H1 (cell line): ENCODE measurements at regions not wholly inside any gene's neighbourhood (a gene's known extent, or its start where the extent isn't known, plus 50 kb on each side); places are given as distances from the start of the nearest gene placed in this dataset.

Experiments
- CTCF ChIA-PET: fragments of 300-600 bp; sonication (Branson Sonifier 250); formaldehyde crosslinking; loops from one replicate; lab custom pipeline; 2021; ENCODE audit not compliant: partially characterized antibody; lab: Charles Lee
- POLR2A ChIA-PET: fragments of 300-600 bp; sonication (Branson Sonifier 250); formaldehyde crosslinking; loops from one replicate; lab custom pipeline; 2021; ENCODE audit warnings: inconsistent platforms; ENCODE audit not compliant: partially characterized antibody; lab: Charles Lee
- DNase-seq, 2 experiments: peaks; one replicate each; pipeline versions ENCODE4 v3.0.0 to v3.0.0-alpha.2; 2010 to 2022; ENCODE audit warnings: low spot score in 2 of 2, low read depth in 1 of 2, mixed read lengths in 1 of 2
- FAIRE-seq: peaks from 2 replicates; lab custom pipeline; 2011; peaks lifted over from hg19 to GRCh38; lab: Jason Lieb, UNC
- H2AFZ ChIP-seq: 2 replicates; pipeline ENCODE4 v1.8.1; 2012; ENCODE audit warnings: low read length, inconsistent platforms
- H2AK5ac ChIP-seq: 2 replicates; pipeline ENCODE4 v1.6.1; 2013; ENCODE audit warnings: low read depth, low read length
- H2BK120ac ChIP-seq: replicated peaks from 2 replicates; pipeline ENCODE3; 2013; ENCODE audit warnings: low read depth, low read length, inconsistent platforms
- H2BK12ac ChIP-seq: 2 replicates; pipeline ENCODE4 v1.6.1; 2013; ENCODE audit warnings: low read depth, low read length
- H2BK15ac ChIP-seq: 2 replicates; pipeline ENCODE4 v1.6.1; 2013; ENCODE audit warnings: low read length
- H2BK20ac ChIP-seq: 2 replicates; pipeline ENCODE4 v1.6.1; 2013; ENCODE audit warnings: low read length
- H2BK5ac ChIP-seq: 2 replicates; pipeline ENCODE4 v1.6.1; 2013; ENCODE audit warnings: low read depth, low read length
- H3K14ac ChIP-seq: 2 replicates; pipeline ENCODE4 v1.6.1; 2013; ENCODE audit warnings: inconsistent platforms; ENCODE audit not compliant: insufficient read length
- H3K18ac ChIP-seq: 2 replicates; pipeline ENCODE4 v1.6.1; 2013; ENCODE audit warnings: low read length; ENCODE audit errors: extremely low read depth
- H3K23ac ChIP-seq: 2 replicates; pipeline ENCODE4 v1.6.1; 2013; ENCODE audit warnings: inconsistent platforms; ENCODE audit not compliant: insufficient read length
- H3K23me2 ChIP-seq: 2 replicates; pipeline ENCODE4 v1.6.1; 2013; ENCODE audit warnings: low read depth, low read length
- H3K27ac ChIP-seq: 2 replicates; pipeline ENCODE4 v1.6.1; 2011; ENCODE audit warnings: low read depth, low read length, inconsistent platforms
- H3K27me3 ChIP-seq, 4 experiments: replicated peaks in 1 of 4; 1 replicate in 1 of 4; 2 replicates in 3 of 4; pipeline versions ENCODE4 v1.6.1 to v1.8.1; 2011 to 2013; ENCODE audit warnings: low read length in 3 of 4, mild to moderate bottlenecking in 3 of 4, inconsistent platforms in 2 of 4, mixed read lengths in 2 of 4, moderate library complexity in 1 of 4; ENCODE audit not compliant: control insufficient read depth in 3 of 4, insufficient read depth in 3 of 4; ENCODE audit errors: extremely low read depth in 1 of 4
- H3K36me3 ChIP-seq, 4 experiments: 2 replicates each; pipeline versions ENCODE4 v1.6.1 to v1.8.1; 2011 to 2013; ENCODE audit warnings: mild to moderate bottlenecking in 4 of 4, low read length in 3 of 4, moderate library complexity in 2 of 4, control low read depth in 1 of 4, inconsistent platforms in 1 of 4; ENCODE audit not compliant: insufficient read depth in 4 of 4, control insufficient read depth in 2 of 4
- H3K4ac ChIP-seq: replicated peaks from 2 replicates; pipeline ENCODE3; 2013; ENCODE audit warnings: low read length, low read depth, mixed read lengths, inconsistent platforms; ENCODE audit not compliant: insufficient read length
- H3K4me1 ChIP-seq, 4 experiments: replicated peaks in 1 of 4; 1 replicate in 1 of 4; 2 replicates in 3 of 4; pipeline versions ENCODE4 v1.6.1 to v1.8.1; 2011 to 2013; ENCODE audit warnings: low read length in 3 of 4, inconsistent platforms in 2 of 4, mixed read lengths in 1 of 4; ENCODE audit not compliant: insufficient read depth in 4 of 4, control insufficient read depth in 3 of 4
- H3K4me2 ChIP-seq, 2 experiments: 2 replicates each; pipeline versions ENCODE4 v1.6.1 to v1.8.1; 2011 to 2013; ENCODE audit warnings: low read depth in 2 of 2, low read length in 2 of 2, control low read depth in 1 of 2, inconsistent platforms in 1 of 2, mild to moderate bottlenecking in 1 of 2; ENCODE audit not compliant: insufficient read depth in 1 of 2
- H3K4me3 ChIP-seq, 4 experiments: fragments of 200-600, 300-600 bp in 1 of 4; sonication (generic), shearing (Covaris generic), sonication (Bioruptor Twin) in 1 of 4; 2 replicates each; pipeline versions ENCODE4 v1.5.1 to v1.8.1; 2011 to 2016; ENCODE audit warnings: low read length in 4 of 4, low read depth in 3 of 4, control low read depth in 2 of 4, inconsistent platforms in 2 of 4, mild to moderate bottlenecking in 2 of 4, mixed read lengths in 1 of 4, moderate library complexity in 1 of 4; ENCODE audit not compliant: insufficient read depth in 2 of 4; ENCODE audit errors: extremely low read depth in 1 of 4
- H3K56ac ChIP-seq: replicated peaks from 2 replicates; pipeline ENCODE3; 2013; ENCODE audit warnings: low read depth, mild to moderate bottlenecking, mixed read lengths, low read length, inconsistent platforms; ENCODE audit not compliant: insufficient read length
- H3K79me1 ChIP-seq: 2 replicates; pipeline ENCODE4 v1.6.1; 2013; ENCODE audit warnings: low read depth, low read length, control low read depth
- H3K79me2 ChIP-seq, 2 experiments: 2 replicates each; pipeline versions ENCODE4 v1.6.1 to v1.8.1; 2012 to 2013; ENCODE audit warnings: low read length in 2 of 2, mild to moderate bottlenecking in 2 of 2, inconsistent platforms in 1 of 2; ENCODE audit not compliant: insufficient read depth in 2 of 2, control insufficient read depth in 1 of 2
- H3K9ac ChIP-seq, 4 experiments: replicated peaks in 1 of 4; 1 replicate in 1 of 4; 2 replicates in 3 of 4; pipeline versions ENCODE4 v1.6.1 to v1.8.1; 2011 to 2013; ENCODE audit warnings: low read depth in 3 of 4, low read length in 3 of 4, control low read depth in 2 of 4, mild to moderate bottlenecking in 2 of 4, moderate library complexity in 2 of 4, inconsistent platforms in 1 of 4; ENCODE audit errors: extremely low read depth in 1 of 4
- H3K9me3 ChIP-seq, 2 experiments: 2 replicates each; pipeline versions ENCODE4 v1.6.1 to v1.8.1; 2012 to 2013; ENCODE audit warnings: mild to moderate bottlenecking in 2 of 2, moderate library complexity in 2 of 2, control low read depth in 1 of 2, inconsistent platforms in 1 of 2, low read depth in 1 of 2, low read length in 1 of 2, mixed read lengths in 1 of 2; ENCODE audit not compliant: insufficient read depth in 2 of 2
- H4K20me1 ChIP-seq, 2 experiments: replicated peaks in 1 of 2; 2 replicates each; pipeline versions ENCODE3 to v1.8.1; 2011 to 2013; ENCODE audit warnings: inconsistent platforms in 2 of 2, low read length in 2 of 2, mild to moderate bottlenecking in 1 of 2; ENCODE audit not compliant: insufficient read depth in 2 of 2, control insufficient read depth in 1 of 2
- H4K5ac ChIP-seq: 2 replicates; pipeline ENCODE4 v1.6.1; 2013; ENCODE audit warnings: low read length, low read depth, mixed read lengths, inconsistent platforms; ENCODE audit not compliant: insufficient read length
- H4K8ac ChIP-seq: 2 replicates; pipeline ENCODE4 v1.8.0; 2013; ENCODE audit warnings: mild to moderate bottlenecking, moderate library complexity, low read length, inconsistent platforms; ENCODE audit not compliant: insufficient read depth; ENCODE audit errors: extremely low read depth
- H4K91ac ChIP-seq: replicated peaks from 2 replicates; pipeline ENCODE3; 2013; ENCODE audit warnings: low read length, mixed read lengths, inconsistent platforms; ENCODE audit not compliant: insufficient read length
- CHD1 ChIP-seq: IDR thresholded peaks from 2 replicates; pipeline ENCODE4 v1.6.1; 2012; ENCODE audit warnings: low read depth, low read length, improper control_type of control experiment
- CREB1 ChIP-seq: IDR thresholded peaks from 2 replicates; pipeline ENCODE4 v1.6.1; 2012; ENCODE audit warnings: inconsistent platforms
- GTF2F1 ChIP-seq: IDR thresholded peaks from 2 replicates; pipeline ENCODE4 v1.6.1; 2012; ENCODE audit warnings: low read depth, low read length, improper control_type of control experiment, borderline replicate concordance
- MAFK ChIP-seq: IDR thresholded peaks from 2 replicates; pipeline ENCODE4 v1.6.1; 2012; ENCODE audit warnings: low read depth, mild to moderate bottlenecking, improper control_type of control experiment, low read length
- NANOG ChIP-seq: IDR thresholded peaks from 2 replicates; pipeline ENCODE4 v1.6.1; 2011; ENCODE audit warnings: low read length, low read depth, mild to moderate bottlenecking, inconsistent platforms; ENCODE audit not compliant: insufficient read depth, poor library complexity, severe bottlenecking
- RAD21 ChIP-seq, 2 experiments: IDR thresholded peaks in 1 of 2; conservative IDR thresholded peaks in 1 of 2; 2 replicates each; pipeline ENCODE4 v1.6.1; 2011; ENCODE audit warnings: low read depth in 2 of 2, low read length in 2 of 2, improper control_type of control experiment in 1 of 2, inconsistent platforms in 1 of 2, mild to moderate bottlenecking in 1 of 2, moderate library complexity in 1 of 2
- RNF2 ChIP-seq: fragments of 200-900, 300-1000 bp; sonication (generic); IDR thresholded peaks from 2 replicates; pipeline ENCODE4 v1.7.1; 2016; ENCODE audit warnings: borderline replicate concordance, low read depth, mild to moderate bottlenecking, antibody characterized with exemption, low read length; ENCODE audit not compliant: poor library complexity, severe bottlenecking; ENCODE audit errors: missing control alignments
- SIX5 ChIP-seq: IDR thresholded peaks from 2 replicates; pipeline ENCODE4 v1.6.1; 2011; ENCODE audit warnings: mild to moderate bottlenecking, low read depth, low read length
- SP4 ChIP-seq: IDR thresholded peaks from 2 replicates; pipeline ENCODE4 v1.6.1; 2012; ENCODE audit warnings: low read length, inconsistent platforms
- TAF1 ChIP-seq: IDR thresholded peaks from 2 replicates; pipeline ENCODE4 v1.6.1; 2011; ENCODE audit warnings: mild to moderate bottlenecking, low read depth, low read length
- TBP ChIP-seq: IDR thresholded peaks from 2 replicates; pipeline ENCODE4 v1.6.1; 2011; ENCODE audit warnings: low read depth, low read length, improper control_type of control experiment
- YY1 ChIP-seq: IDR thresholded peaks from 2 replicates; pipeline ENCODE4 v1.6.1; 2011; ENCODE audit warnings: low read depth, mild to moderate bottlenecking, low read length
- WGBS, 2 experiments: shearing (Covaris generic) in 1 of 2; methylation state at CpG; one replicate each; pipeline versions ENCODE4 v1.1.6 to v1.1.7; 2013 to 2015; ENCODE audit warnings: low lambda C conversion rate in 2 of 2, mixed read lengths in 2 of 2, inconsistent platforms in 1 of 2, low coverage in 1 of 2, missing lambda C conversion rate in 1 of 2; ENCODE audit not compliant: insufficient replicate concordance in 2 of 2, insufficient coverage in 1 of 2, insufficient read length in 1 of 2; ENCODE audit errors: extremely low coverage in 1 of 2, missing lambda C conversion rate in 1 of 2; 5-methylcytosine and 5-hydroxymethylcytosine counted together
- TF ChIP-seq, protein P1 (sequence below): IDR thresholded peaks from 2 replicates; pipeline ENCODE4 v1.6.1; 2012; ENCODE audit warnings: inconsistent platforms
- TF ChIP-seq, protein P2 (sequence below): IDR thresholded peaks from 2 replicates; pipeline ENCODE4 v1.6.1; 2011; ENCODE audit warnings: low read length, improper control_type of control experiment

DNA sequence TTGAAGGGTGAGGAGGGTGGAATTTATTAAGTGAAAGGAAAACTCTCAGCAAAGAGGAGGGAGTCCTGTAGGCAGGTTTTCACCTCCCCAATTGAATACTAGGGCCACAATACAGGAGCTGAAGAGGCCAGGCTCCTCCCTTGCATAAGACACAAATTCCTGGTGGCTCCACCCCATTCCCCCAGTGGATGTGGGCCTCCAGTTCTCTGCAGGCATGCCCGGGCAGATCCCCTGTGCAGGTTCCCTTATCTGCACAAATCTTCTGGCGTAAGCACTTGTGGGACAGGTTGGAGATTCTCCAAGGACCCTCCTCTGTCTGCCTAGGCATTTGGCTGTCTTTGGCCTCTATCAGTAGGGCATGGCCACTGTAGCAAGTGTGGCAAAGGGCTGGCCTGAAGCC lies 847.1 kb upstream of the MBL2 start:
- no peak overlapping the region for H3K27ac ChIP-seq
- no peak overlapping the region for H3K14ac ChIP-seq
- no peaks in the 10 kb centered on the region; a peak in 1 of 4 replicates for H3K9me3 ChIP-seq
- no peak overlapping the region for H4K5ac ChIP-seq
- H4K8ac ChIP-seq, result no peak overlapping the region
- FAIRE-seq (no peak), DNase-seq (no peak)
- peak overlapping the region; percentile 85; the same call in 1 of the 2 replicates for H2BK5ac ChIP-seq
- POLR2A ChIA-PET, result no interaction called here
- H2AFZ ChIP-seq, result no peak overlapping the region; the same call in 1 of the 2 replicates
- no peak overlapping the region for H2AK5ac ChIP-seq
- H3K79me1 ChIP-seq, result no peaks in the 10 kb centered on the region
- H3K4me2 ChIP-seq, result no peak overlapping the region
- peak overlapping the region; percentile 94; the same call in 1 of the 2 replicates for H2BK20ac ChIP-seq
- H2BK12ac ChIP-seq, result peak overlapping the region; percentile 86; the same call in 1 of the 2 replicates
- no peaks in the 10 kb centered on the region; a peak in 1 of 8 replicates for H3K36me3 ChIP-seq
- WGBS, 2 experiments, result 90% methylated on average over 2 of the region's 2 CpGs; no CpG with 5 or more reads in 1 of the 2 experiments
- no peak overlapping the region for H3K18ac ChIP-seq
- H3K4me1 ChIP-seq, result no peaks in the 10 kb centered on the region
- H3K9ac ChIP-seq, result no peak overlapping the region
- no peak overlapping the region for H3K4ac ChIP-seq
- H4K91ac ChIP-seq, result peak overlapping the region; percentile 49
- CTCF ChIA-PET, result no interaction called here
- no peaks in the 10 kb centered on the region for H4K20me1 ChIP-seq
- no peaks in the 10 kb centered on the region for H3K79me2 ChIP-seq
- H3K27me3 ChIP-seq, result no peaks in the 10 kb centered on the region
- H2BK120ac ChIP-seq, result peak overlapping the region; percentile 58
- no peak overlapping the region for H2BK15ac ChIP-seq
- peak overlapping the region; percentile 52 for H3K56ac ChIP-seq
- no peaks in the 10 kb centered on the region for H3K23me2 ChIP-seq
- no peak overlapping the region for H3K23ac ChIP-seq
- H3K4me3 ChIP-seq, result no peak overlapping the region
- TF ChIP-seq SIX5 (no peak), TBP (no peak), RAD21 (IDR thresholded peaks at IDR 0.05 in 1 of 2, conservative IDR thresholded peaks at IDR 0.05 in 1 of 2; ENCODE audit: low read depth in 2 of 2, low read length in 2 of 2) (no peak), CREB1 (no peak), CHD1 (no peak), YY1 (no peak), GTF2F1 (no peak), RNF2 (no peak), MAFK (no peak), TAF1 (no peak), SP4 (no peak), NANOG (no peak)
- TF ChIP-seq, protein P1, sequence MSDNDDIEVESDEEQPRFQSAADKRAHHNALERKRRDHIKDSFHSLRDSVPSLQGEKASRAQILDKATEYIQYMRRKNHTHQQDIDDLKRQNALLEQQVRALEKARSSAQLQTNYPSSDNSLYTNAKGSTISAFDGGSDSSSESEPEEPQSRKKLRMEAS, result no peak
- TF ChIP-seq, protein P2, sequence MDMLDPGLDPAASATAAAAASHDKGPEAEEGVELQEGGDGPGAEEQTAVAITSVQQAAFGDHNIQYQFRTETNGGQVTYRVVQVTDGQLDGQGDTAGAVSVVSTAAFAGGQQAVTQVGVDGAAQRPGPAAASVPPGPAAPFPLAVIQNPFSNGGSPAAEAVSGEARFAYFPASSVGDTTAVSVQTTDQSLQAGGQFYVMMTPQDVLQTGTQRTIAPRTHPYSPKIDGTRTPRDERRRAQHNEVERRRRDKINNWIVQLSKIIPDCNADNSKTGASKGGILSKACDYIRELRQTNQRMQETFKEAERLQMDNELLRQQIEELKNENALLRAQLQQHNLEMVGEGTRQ, result no peak
